ENCODE measurements at regions not wholly inside any gene's neighbourhood (a gene's known extent, or its start where the extent isn't known, plus 50 kb on each side); places are given as distances from the start of the nearest gene placed in this dataset.
"Not testable (repeated sequence)": the region's sequence is repeated elsewhere in the genome, so short reads cannot be mapped to it uniquely, and the experiment has no call there.

DNA sequence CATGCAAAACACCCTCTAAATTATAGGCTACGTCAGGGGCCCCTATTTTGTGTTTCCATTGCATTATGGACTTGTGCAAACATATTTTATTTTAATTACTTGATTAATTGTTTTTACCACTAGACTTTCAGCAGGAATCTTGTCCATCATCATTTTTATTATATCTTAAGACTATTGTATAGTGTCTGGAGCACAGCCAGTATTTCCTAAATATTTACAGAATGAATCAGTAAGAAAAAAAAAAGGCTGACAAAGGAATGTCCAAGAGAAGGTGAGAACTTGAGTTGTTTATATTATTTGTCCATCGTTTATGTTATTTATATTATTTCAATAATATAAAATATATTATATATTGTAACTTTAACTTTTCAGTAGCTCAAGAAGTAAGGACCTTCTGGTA, 664.7 kb downstream of the SLC6A15 start:
- DNase-seq (ENCODE audit: low spot score) = no peak

DNA sequence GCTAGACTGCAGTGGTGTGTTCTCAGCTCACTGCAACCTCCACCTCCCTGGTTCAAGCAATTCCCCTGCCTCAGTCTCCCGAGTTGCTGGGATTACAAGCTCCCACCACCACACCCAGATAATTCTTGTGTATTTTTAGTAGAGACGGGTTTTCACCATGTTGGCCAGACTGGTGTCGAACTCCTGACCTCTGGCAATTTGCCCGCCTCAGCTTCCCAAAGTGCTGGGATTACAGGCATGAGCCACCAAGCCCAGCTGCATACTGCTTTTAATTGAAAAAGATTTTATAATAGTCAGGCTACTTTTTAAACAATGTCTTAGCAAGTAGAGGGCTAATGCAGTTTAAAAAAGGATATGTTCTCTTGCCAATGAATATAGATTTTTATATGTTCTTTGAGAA, 668.9 kb downstream of the SLC6A15 start:
- DNase-seq (ENCODE audit: low spot score) = no peak

DNA sequence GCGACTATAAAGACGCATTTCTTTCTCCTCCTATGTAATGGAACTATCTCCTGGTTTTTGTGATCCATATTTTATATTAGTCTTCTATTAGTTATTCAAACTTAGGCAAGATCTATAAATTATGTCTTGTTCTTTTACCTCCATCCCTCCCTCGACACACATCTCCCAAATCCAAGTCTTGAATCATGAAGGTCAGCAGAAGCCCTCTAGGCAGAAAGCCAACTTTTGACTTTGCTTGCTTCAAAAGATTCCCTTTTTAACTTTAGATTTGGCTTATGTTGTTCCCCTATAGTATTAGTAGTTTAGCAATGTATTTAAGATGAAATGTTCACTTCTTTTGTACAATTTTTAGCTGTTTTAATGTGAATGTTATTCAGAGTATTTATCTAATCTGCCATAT, 689.8 kb downstream of the SLC6A15 start:
- no peak for DNase-seq (ENCODE audit: low spot score)

DNA sequence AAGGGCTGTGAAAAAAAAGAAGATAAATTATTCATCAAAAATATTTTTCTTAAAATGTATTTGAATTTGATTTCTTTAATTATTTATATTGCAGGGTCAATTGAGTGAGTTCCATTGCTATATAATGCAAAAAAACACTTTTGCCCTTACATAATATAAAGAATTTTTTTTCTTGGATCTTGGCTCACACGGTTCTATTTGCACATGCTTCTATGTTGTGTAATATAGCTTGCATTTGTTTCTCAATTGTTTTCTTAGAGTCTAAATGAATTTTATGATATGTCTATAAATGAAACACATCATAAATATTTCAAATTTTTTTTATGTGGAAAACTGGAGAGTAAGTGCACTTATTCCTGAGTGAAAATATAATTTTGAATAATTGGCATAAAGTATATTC, 694.2 kb downstream of the SLC6A15 start:
- DNase-seq (ENCODE audit: low spot score) = no peak

DNA sequence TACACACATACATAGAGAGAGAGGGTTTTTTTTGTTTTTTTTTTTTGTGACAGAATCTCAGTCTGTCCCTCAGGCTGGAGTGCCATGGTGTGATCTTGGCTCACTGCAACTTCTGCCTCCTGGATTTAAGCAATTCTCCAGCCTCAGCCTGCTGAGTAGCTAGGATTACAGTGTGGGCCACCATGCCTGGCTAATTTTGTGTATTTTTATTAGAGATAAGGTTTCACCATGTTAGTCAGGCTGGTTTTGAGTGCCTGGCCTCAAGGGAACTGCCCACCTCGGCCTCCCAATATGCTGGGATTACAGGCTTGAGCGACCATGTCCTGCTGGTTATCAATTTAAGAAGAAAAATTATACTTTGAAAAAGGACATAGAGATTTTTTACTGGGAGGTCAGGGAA, 710.6 kb downstream of the SLC6A15 start:
- DNase-seq (ENCODE audit: low spot score) = no peak

DNA sequence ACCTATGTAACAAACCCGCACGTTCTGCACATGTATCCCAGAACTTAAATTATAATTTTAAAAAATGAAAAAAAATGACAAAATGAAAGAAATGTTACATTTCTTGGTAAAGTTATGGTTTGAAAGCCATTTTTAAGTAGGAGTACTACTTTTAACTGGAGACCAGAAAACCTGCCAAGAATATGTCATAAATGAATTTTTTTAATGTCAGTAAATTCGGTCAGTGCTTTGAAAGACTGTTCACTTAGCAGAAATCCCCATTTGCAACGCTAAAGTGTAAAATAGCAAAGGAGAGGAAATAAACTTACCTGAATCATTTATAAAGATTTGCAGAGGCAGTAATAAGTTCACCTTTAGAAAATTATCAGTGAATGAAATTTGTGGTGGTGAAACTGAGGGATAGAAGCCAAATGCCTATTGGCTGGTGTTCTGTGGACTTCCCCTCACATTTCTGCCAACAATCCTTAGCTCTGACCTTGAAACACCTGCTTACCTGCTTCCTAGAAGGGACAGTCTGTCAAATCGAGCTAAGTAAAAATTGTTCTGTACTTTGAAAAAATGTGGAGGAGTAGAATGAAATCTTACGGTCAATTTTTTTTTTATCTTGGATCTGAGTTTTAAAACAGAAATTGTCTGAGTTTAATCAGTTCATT, 714.2 kb downstream of the SLC6A15 start:
- DNase-seq (ENCODE audit: low spot score) = no peak

DNA sequence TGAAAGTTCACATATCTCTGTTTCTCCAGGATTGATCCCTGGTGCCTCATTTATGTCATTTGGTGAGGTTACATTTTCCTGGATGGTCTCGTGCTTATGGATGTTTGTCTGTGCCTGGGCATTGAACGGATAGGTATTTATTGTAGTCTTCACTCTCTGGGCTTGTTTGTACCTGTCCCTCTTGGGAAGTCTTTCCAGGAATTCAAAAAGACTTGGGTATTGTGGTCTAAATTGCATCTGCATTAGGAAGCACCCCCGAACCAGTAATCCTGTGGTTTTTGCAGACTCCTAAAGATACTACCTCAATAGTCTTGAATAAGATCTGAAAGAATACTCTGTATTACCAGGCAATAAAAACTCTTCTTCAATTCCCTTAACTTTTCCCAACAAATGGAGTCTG, 720.8 kb downstream of the SLC6A15 start:
- DNase-seq (ENCODE audit: low spot score) = no peak

DNA sequence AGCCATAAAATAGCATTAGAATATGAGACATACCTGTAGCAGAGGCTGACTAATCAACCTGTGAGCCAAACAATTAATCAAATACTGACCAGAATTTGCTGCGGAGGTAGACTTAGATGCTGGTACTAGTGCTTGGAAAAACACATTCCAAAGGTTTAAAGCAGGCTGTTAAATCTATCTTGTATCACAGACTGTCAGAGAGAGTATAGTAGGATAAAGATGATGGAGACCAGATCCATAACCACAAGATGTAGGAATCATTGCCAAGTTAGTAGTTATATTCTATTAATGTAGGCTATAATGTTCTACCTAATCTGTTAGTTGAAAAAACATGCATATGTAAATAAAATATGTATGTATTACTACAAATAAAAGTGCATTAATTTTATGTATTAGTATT, 726.2 kb downstream of the SLC6A15 start:
- DNase-seq (ENCODE audit: low spot score) = no peak

DNA sequence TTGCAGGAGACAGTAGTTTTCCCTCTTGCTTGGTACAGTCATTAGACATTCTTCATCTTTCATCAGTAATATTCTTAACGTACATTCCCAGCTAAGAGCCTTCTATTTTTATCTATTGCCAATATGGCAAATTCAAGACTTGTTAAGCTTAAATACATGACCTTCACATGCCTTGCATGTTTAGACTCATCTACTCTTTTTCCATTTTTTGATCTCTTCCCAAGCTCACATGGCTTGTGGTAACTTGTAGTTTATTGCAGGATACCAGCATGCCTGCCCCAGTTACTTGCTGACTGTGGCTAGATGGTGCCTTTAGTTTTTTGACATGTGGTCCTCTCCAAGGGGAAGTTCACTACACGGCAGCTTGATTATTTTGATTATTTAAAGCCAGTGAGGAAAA, 729.0 kb downstream of the SLC6A15 start:
- DNase-seq (ENCODE audit: low spot score) = no peak

DNA sequence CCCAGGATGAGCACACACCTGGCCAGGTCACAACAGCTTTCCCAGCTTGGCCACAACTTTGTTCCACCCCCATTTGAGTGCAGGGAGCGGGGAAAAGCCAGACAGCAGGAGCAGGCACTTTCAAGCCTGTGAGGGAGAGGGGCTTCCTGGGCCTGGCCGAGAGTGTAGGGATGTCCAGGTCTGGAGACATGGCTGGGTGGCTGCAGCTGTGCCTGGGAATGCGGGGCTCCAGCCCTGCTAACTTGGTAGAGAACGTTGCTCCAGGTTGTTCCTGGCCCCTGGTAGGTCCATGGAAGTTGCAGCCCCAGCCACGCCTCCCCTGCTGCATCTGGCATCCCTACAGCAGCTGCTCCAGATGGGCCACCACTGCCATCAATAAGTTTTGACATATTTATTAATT, 738.5 kb downstream of the SLC6A15 start:
- DNase-seq (ENCODE audit: low spot score) = no peak

DNA sequence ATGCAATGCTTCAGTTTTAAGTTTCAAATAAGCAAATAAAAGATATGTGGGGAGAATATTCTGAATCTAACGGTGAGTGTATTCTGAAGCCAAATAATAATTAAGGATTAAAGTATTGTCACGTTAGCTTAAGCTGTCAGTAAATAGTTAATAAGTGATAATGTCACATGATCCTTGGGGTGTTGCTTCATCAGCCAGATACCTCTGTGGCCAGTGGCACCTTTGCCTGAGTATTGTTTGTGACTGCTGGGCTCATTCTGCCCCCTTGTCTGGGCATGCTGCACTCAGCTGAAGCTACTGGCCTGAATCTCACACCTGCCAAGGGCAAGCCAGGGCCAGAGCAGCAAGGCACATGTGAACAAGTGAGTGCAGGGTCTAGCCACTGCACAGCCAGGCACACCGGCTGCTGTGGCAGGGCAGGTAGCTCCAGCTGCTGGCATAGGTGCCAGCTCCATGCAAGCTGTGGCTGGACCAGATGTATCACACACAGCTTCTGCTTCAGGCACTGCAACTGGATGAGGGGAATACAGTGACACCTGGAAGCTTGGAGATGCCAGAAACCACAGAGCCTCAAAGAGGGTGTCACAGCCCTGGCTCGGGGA, 739.7 kb downstream of the SLC6A15 start:
- no peak for DNase-seq (ENCODE audit: low spot score)

DNA sequence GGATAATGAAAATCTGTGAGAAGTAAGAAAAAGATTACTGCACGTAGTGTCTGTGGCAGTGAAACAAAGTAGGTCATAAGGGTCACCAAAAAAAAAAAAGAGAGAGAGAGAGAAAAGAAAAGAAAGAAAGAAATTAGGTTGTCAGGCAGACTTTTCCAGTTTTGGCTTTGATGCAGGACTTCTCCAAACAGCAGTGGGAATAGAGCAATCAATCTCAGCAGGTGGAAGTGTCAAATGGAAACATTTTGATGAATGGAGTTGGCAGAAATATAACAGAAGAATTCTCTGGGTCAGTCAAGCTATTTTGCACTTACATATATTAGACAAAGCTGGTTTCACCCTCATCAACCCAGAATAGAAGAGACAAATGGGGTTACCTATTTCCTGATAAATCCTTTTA, 745.8 kb downstream of the SLC6A15 start:
- no peak for DNase-seq (ENCODE audit: low spot score)

DNA sequence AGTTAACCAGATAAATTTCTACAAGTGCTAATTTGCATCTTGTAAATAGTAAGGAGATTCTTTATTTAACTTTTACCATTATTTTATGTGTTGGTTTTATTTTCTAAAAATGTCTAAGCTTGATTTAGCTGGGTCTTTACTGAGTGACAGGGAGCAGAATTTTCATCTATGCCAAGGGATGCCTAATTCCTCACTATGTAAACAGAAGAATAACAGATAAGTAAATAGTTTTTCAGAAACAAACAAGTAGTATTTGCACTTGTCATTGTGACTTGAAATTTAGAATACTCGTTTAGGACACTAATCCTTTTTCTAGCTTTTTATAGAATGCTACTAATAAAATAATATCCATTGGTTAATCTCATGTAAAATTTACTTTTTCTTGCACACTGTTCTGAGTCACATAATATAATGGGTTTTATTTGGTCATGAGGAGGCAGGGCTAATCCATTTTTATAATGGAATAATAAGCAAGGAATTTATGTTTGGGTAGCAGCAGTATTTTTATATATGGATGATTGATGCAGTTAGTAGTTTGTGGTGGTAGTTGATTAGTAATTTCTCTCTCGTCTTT, 746.5 kb downstream of the SLC6A15 start:
- no peak for DNase-seq (ENCODE audit: low spot score)

DNA sequence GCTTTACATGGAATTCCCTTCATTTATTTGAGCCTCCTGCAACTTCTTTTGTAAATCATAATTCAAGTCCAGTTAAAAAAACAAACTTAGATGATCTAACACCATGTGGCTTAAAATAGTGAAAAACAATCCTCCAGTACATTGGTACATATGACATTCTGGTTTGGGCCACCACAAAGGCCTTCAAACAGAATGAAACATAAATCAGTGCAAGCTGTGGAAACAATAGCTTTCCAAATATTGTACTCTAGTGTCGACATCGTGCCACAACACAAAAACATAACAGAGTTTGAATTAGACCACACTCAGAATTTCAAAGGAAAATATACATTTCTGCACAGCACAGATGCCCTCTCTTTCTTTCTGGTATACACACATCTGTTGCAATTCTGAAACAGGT, 751.3 kb downstream of the SLC6A15 start:
- DNase-seq (ENCODE audit: low spot score) = no peak

DNA sequence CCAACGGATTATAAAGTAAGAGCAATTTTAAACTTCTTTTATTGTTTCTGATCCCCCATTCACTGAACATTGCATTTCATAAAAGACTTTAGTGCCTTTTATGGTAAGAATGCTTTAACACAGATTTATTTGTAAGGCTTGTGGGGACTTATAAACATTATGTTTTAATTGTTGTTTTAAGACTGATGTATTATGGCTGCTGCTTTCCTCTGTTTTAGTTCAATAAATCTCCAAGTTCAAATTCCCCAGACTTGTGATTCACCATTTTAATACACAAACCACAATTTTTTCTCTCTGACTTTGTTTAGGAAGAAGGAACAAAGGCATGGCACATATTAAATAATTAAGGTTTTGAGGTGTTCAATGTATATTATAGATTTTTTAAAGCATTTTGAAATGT, 753.3 kb downstream of the SLC6A15 start:
- DNase-seq (ENCODE audit: low spot score) = no peak

DNA sequence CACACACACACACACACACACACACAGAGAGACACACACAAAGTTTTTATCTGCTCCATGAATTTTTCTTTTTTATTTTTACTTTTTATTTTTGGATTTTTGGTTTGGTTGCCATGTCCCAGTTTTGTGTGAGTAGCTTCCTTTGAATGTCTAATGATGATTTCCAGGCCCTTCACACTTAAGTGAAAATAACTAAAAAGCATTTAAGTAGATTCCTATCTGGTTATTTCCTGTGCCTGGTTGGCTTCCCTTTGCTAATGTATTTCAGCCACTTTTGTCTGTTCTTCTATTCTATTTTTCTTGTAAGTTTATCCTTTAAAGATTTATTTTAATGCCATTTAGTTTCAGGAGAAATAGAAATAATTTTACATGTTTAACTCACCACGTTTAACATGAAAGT, 755.4 kb downstream of the SLC6A15 start:
- no peak for DNase-seq (ENCODE audit: low spot score)

DNA sequence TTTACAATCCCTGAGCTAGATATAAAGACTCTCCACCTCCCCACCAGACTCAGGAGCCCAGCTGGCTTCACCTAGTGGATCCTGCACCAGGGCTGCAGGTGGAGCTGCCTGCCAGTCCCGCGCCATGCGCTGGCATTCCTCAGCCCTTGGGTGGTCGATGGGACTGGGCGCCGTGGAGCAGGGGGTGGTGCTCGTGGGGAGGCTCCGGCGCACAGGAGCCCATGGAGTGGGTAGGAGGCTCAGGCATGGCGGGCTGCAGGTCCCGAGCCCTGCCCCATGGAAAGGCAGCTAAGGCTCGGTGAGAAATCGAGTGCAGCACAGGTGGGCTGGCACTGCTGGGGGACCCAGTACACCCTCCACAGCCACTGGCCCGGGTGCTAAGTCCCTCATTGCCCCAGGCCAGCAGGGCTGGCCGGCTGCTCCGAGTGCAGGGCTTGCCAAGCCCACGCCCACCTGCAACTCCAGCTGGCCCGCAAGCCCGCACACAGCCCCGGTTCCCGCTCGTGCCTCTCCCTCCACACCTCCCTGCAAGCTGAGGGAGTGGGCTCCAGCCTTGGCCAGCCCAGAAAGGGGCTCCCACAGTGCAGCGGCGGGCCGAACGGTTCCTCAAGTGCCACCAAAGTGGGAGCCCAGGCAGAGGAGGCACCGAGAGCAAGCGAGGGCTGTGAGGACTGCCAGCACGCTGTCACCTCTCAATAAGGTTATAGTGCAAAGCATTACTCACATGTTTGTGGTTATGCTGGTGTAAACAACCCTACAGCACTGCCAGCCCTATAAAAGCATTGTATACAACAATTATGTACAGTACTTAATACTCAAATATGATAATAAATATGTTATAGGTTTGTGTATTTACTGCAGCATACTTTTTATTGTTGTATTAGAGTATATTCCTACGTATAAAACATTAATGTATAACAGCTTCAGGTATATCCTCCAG, 757.3 kb downstream of the SLC6A15 start:
- not testable (repeated sequence) for DNase-seq (ENCODE audit: low spot score)

DNA sequence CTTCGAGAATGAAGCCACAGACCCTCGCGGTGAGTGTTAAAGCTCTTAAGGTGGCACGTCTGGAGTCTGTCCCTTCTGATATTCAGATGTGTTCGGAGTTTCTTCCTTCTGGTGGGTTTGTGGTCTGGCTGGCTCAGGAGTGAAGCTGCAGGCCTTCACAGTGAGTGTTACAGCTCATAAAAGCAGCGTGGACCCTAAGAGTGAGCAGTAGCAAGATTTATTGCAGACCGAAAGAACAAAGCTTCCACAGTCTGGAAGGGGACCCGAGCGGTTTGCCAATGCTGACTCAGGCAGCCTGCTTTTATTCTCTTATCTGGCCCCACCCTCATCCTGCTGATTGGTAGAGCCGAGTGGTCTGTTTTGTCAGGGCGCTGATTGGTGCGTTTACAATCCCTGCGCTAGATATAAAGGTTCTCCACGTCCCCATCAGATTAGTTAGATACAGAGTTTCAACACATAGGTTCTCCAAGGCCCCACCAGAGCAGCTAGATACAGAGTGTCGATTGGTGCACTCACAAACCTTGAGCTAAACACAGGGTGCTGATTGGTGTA, 758.1 kb downstream of the SLC6A15 start:
- DNase-seq (ENCODE audit: low spot score) = not testable (repeated sequence)

DNA sequence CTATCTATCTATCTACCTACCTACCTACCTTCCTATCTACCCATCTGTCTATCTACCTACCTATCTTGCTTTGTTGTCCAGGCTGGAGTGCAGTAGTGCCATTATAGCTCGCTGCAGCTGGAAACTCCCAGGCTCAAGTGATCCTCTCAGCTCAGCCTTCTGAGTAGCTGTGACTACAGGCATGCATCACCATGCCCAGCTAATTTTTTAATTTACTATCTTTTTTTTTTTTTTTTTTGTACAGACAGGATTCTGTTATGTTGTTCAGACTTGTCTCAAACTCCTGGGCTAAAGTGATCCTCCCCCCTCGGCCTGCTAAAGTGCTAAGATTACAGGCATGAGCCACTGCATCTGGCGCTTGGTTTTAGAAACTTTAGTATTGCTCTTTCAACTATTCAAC, 762.4 kb downstream of the SLC6A15 start:
- DNase-seq (ENCODE audit: low spot score) = no peak

DNA sequence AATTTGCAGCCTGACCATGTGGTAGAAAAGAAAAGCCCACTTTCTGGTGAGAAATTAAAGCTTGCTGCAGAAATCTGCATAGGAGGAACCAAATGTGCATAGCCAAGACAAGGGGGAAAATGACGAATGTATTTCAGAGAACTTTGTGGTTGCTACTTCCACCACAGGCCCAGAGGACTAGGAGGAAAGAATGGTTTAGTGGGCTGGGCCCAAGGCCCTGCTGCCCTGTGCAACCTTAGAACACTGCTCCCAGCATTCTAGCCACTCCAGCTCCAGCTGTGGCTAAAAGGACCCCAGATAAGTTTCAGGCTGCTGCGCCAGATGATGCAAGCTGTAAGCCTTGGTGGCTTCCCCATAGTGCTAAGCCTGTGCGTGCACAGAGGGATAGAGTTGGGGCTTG, 764.3 kb downstream of the SLC6A15 start:
- no peak for DNase-seq (ENCODE audit: low spot score)

DNA sequence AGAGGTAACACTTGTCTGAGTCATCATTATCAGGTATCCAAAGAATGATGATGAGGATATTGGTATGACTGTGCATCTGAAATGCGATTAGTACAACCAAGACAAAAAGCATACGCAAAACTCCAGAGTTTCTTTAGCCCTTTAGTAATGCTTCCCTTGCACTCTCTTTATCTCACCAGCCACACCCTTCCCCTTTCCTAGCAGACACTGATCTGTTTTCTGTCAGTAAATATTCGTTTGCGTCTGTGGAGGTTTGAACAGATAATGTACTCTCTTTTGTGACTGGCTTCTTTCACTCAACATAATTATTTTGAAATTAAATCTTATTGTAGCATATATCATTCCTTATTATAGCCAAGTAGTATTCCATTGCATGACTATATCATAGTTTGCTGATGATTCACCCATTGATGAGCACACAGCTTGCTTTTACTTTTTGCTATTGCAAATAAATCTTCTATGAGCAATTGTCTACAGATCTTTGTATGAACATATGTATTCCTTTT, 775.7 kb downstream of the SLC6A15 start:
- DNase-seq (ENCODE audit: low spot score) = no peak

DNA sequence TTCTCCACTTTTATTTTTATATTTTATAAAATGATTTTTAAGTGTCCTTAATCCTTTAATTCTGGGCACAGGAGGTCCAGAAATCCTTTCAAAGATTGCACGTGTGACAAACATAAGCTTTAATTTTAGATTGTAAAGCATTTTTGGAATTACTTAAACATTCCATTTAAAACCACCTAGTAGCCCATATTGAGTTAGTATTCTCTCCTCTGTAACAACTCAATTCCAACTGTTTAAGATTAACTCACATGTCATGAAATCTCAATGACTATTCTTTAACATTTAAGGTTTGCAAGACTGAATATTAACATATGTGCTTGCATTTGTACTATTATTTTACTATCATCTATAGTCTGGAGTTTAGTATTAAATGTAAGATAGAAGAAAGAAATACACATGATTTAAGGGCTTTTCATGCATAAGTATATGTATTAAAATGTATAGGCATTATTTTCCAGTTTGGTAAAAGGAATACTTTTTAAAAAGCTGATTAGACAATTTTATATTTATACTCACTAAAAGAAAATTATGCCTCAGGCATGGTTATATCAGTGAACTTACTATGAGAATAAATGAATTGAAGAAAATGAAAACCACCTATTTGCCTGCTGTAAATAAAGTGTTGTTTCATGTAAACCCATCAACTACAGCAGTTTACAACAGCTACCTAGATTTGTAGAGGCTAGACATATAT, 776.9 kb downstream of the SLC6A15 start:
- no peak for DNase-seq (ENCODE audit: low spot score)
